GM19239 (cell line): ENCODE measurements at regions not wholly inside any gene's neighbourhood (a gene's known extent, or its start where the extent isn't known, plus 50 kb on each side); places are given as distances from the start of the nearest gene placed in this dataset.

Source experiments
- DNase-seq: peaks from one replicate; pipeline ENCODE4 v3.0.0; 2011; ENCODE audit warnings: low spot score; ENCODE audit not compliant: insufficient read length
- FAIRE-seq: peaks from 2 replicates; lab custom pipeline; 2011; peaks lifted over from hg19 to GRCh38; lab: Jason Lieb, UNC

DNA sequence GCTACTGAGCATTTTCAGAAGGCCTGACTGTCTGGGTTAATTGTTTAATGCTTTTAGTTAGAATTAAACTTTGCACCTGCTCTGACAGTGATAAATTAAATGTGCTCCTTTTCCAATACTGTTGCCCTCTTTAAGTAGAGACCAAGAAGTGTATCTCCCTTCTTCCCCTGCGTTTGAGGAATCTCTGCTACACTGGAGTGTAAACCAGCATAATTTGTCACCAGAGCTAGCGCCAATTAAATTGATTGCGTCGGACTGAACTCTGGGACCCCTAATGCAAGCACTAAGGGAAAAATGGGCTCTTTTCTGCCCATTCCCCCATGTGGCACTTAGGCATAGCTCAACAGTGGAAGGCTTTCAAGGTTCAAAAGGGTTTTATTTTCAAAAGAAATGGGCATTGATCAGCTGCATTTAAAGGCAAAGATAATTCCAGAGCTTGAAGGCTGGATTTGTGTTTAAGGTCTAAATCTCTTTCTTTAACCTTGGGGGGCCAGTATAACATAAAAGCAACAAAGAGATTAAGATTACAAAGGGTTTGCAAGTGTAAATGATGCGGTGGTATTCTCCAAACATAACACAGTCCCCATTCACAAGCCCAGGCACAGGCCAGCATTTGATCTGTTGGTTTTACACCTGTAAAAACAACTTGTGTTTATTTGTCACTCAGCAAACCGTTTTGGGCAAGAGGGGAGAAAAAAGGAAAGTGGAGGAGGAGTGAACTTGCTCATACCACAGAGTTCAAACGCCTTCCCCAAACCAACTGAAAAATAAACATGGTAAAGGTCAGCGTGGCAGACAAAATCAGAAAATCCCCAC lies 427.6 kb downstream of the BCL11A start:
- no peak for DNase-seq
- FAIRE-seq: no peak

- no peak for DNase-seq
- FAIRE-seq: no peak
Observed at GRCh38 chr2:60119778-60120177, 433.7 kb downstream of the BCL11A start.

DNA sequence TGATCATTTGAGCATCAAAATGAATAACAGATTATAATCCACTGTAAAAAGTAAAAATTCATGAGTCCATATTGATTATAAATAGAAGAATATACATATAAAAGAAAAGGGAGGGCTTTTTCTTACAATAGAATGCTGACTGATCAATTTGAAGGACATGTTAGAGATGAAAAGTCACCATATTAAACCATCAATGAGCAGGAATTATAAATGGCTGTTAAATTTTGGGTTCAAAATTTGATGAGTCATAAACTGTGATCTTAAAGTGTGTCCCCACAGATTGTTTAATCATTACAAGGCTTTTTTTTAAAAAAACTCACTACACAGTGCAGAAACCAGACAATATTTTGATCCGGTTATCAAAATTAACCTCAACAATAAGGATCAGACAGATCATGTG lies 434.5 kb downstream of the BCL11A start:
- FAIRE-seq (no peak), DNase-seq (no peak)

DNA sequence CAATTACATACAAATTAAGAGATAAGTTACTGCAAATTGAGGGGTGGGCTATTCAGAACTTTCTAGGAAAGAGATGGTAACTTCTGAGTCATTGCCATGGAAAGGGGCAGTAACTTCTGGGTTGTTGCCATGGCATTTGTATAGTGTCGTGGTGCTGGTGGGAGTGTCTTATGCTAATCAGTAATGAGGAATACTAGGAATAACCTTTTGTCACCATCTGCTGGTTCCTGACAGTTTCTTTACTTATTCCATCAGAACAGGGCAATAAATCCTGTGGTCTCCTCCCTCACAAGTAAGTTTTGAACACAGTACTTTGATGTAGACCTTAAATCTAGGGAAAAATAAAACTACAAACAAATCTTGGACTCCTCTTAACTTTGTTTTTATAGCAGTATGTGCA lies 435.4 kb downstream of the BCL11A start:
- FAIRE-seq (no peak), DNase-seq (no peak)

- no peak for DNase-seq
Observed at GRCh38 chr2:60116161-60116875, 437.1 kb downstream of the BCL11A start.

DNA sequence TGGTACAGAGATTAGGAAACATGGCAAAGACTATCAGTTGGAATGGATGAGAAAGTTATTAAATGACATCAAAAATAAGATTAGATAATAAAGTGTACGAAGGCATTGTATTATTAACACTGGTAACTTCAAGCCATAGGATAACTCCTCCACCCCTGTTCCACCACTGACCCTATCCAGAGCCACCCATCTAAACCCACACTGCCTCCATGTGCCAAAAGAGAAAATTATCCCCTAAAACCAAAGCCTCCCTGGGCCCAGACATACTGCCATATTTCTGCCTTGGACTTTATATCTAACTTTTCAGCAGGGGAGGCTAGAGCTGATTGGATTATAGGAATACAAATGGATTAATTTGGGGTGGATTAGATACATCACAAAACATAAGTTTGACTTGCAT lies 443.7 kb downstream of the BCL11A start:
- no peak for FAIRE-seq
- DNase-seq: no peak

More at GRCh38 chr2:60116161-60116875, 437.1 kb downstream of the BCL11A start:
- no peak for FAIRE-seq

- DNase-seq (no peak), FAIRE-seq (no peak)
Observed at GRCh38 chr2:60106836-60107529, 446.5 kb downstream of the BCL11A start.

DNA sequence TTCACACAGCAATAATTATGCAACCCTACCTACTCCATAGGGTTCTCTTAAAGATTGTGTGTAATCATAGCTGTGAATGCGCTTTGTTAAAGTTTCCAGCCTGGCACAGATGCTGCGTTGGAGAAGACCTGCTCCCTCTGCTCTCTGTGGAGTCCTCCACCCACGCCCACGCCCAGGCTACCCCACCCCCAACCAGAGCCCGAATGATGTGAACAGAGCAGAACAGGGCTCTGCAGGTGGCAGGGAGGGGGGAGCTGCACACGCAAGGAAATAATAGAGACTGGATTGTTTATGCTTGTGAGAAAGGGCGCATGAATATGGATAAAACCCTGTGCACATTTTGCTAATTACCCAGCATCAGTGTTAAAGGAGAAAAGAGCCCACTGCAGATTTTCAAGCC lies 447.5 kb downstream of the BCL11A start:
- FAIRE-seq (no peak), DNase-seq (no peak)

- FAIRE-seq (no peak), DNase-seq (no peak)
Observed at GRCh38 chr2:60104514-60105505, 448.6 kb downstream of the BCL11A start.

DNA sequence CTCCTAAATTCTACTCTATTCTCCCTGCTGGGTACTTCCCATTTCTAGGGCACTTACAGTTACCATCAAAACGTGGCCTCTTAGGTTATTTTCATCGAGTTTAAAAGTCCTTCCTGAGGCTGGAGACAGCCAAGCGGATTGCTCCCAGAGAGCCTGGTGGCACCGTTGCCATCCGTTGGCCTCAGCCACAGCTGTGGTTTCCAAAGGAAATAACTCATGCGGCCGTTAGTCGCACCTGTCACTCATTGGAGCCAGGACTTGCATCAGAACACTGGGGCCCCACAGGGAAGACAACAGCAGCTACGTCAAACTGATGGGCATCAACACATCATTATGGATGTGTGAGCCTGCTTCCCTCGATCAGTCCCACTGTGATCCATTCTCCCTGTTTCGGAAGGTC lies 453.4 kb downstream of the BCL11A start:
- no peak for DNase-seq
- FAIRE-seq: no peak

GRCh38 chr2:60098996-60099395 lies 454.5 kb downstream of the BCL11A start:
- FAIRE-seq (no peak), DNase-seq (no peak)

DNA sequence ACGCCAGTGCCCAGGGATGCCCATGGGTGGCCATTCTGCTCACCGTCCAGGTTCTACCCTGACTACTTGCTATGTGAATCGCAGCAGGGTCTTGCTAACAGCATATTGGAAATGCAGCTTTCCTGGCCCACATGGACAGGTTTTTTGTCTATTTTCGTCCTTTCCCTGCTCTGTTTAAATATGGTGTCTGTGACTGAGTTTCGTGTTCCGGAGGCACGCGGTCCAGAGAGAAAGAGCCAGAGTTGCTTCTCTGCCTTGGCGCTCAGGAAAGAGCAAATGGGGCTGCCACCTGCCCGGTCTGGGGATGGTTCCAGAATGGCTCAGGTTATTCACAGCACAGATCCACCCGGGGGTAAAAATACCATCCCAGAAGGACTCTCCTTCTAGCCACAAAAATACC lies 456.2 kb downstream of the BCL11A start:
- FAIRE-seq (no peak), DNase-seq (no peak)

GRCh38 chr2:60096556-60096955 lies 456.9 kb downstream of the BCL11A start:
- no peak for FAIRE-seq
- no peak for DNase-seq

- DNase-seq: no peak
- no peak for FAIRE-seq
Observed at GRCh38 chr2:60095903-60096302, 457.6 kb downstream of the BCL11A start.

DNA sequence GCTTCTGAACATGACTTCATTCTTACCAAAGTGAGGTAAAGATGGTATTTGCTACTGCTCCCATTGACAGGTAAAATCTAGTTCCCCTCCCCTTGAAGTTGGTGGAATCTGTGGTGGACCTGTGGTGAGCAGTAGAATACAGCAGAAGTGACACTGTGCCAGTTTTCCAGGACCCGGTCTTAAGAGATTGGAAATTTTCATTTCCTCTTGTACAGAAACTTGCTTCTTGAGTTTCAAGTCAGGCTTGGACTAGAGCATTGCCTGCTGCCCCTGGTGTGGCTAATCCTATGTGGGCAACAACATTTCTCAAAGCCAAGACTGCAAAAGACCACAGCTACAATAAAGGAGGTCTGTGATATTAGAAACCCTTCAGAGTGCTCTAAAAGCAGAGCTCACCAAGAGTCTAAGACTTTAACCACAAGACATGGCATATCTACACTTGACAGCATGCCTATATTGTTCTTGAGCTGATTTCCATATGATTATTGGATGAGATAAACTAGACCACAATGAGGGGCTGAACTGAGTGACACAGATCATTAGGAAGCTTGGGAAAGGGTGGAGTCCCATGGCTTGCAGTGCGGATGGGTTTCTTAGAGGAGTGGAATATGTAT lies 458.1 kb downstream of the BCL11A start:
- FAIRE-seq: no peak
- DNase-seq: no peak

DNA sequence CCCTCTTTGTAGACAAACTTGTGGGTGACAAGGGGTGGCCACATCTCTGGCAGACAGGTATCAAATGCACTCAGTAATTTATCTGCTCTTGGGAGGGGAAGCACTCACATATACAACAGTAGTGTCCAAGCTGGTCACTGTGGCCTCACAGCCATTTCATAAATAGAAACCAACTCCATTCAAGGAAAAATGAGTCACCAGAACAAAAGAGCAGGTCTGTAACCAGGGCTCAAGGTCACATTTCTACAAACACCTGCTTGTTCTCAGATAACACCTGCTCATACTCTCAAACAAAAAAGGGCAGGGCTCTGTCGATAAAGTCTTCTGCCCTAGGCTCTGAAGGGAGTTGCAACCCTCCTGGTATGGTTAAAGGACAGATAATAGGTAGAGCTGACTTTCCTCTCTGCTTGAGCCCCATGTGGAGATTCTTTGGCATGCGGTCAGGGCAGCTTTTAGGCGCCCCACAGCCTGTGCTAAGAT lies 459.0 kb downstream of the BCL11A start:
- FAIRE-seq: no peak
- DNase-seq: no peak

GRCh38 chr2:60092781-60093180 lies 460.7 kb downstream of the BCL11A start:
- no peak for FAIRE-seq
- no peak for DNase-seq

DNA sequence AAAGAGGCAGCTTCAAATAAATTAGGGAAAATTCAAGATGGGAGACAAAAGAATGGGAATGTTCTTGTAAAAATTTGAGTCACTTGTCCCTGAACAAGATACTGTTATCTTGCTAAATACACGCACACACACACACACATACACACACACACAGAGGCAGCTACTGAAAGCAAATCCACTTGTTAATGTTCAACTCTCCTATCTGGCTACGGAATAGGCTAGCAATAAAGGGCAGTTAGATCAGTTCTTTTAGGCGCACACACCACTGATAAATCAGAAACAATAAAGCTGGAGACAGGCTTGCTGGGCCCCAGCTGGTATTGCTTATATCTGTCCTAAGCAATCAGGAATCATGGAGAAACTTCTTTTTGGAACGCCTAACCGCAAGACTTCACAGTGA lies 461.6 kb downstream of the BCL11A start:
- DNase-seq: no peak
- FAIRE-seq: no peak

DNA sequence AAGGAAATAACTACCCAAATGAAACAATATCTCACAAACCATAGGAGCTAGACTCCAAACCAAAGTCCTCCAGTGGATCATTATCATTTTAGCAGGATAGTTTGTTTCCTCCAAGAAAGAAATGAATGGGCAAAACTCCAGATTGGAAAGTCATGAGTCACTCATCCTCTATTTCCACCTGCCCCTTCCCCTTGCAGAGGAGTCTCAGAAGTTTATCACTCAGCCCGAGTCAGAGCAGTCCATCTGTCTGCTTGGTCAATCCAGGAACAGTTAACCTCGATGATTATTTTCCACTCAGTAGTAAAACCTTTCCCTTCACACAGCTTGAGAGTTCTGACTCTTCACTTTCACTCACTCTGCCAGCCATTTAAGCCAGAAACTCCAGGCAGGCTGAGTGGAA lies 462.2 kb downstream of the BCL11A start:
- FAIRE-seq: no peak
- no peak for DNase-seq
